Endothelial cell of umbilical vein (primary cell): ENCODE measurements at regions not wholly inside any gene's neighbourhood (a gene's known extent, or its start where the extent isn't known, plus 50 kb on each side); places are given as distances from the start of the nearest gene placed in this dataset.

Experiments
- BruUV-seq: library from RNA; stranded (reverse); fragments of 400-500 nt; replicated peaks from 2 replicates; lab custom pipeline; 2021; lab: Mats Ljungman, UMichigan
- CTCF ChIA-PET: fragments of 300-600, 350-600 bp; sonication (Branson Sonifier 250); formaldehyde crosslinking; loops from one replicate; lab custom pipeline; 2021; ENCODE audit warnings: antibody characterized with exemption, inconsistent platforms; lab: Charles Lee
- POLR2A ChIA-PET: fragments of 300-600, 350-600 bp; sonication (Branson Sonifier 250); formaldehyde crosslinking; loops from one replicate; lab custom pipeline; 2021; ENCODE audit warnings: antibody characterized with exemption, inconsistent platforms; lab: Charles Lee
- DNase-seq: peaks from one replicate; pipeline ENCODE4 v3.0.0-alpha.2; 2011; ENCODE audit warnings: low read depth, low spot score
- FAIRE-seq: peaks from 2 replicates; lab custom pipeline; 2011; peaks lifted over from hg19 to GRCh38; lab: Jason Lieb, UNC
- H2AFZ ChIP-seq: 2 replicates; pipeline ENCODE4 v1.6.0; 2012; ENCODE audit warnings: low read depth, low read length, control low read depth, inconsistent platforms
- H3K27ac ChIP-seq: 2 replicates; pipeline ENCODE4 v1.5.1; 2011; ENCODE audit warnings: low read depth, mild to moderate bottlenecking, control low read depth, low read length, moderate library complexity; ENCODE audit not compliant: insufficient read depth
- H3K27me3 ChIP-seq, 2 experiments: 2 replicates each; pipeline versions ENCODE4 v1.6.0 to v1.6.1; 2011; ENCODE audit warnings: low read length in 2 of 2, mixed read lengths in 1 of 2; ENCODE audit not compliant: control insufficient read depth in 2 of 2, insufficient read depth in 2 of 2
- H3K36me3 ChIP-seq, 2 experiments: 2 replicates in 1 of 2; 3 replicates in 1 of 2; pipeline ENCODE4 v1.5.1; 2011; ENCODE audit warnings: low read length in 2 of 2, mild to moderate bottlenecking in 1 of 2, moderate library complexity in 1 of 2; ENCODE audit not compliant: control insufficient read depth in 2 of 2, insufficient read depth in 2 of 2; ENCODE audit errors: extremely low read depth in 1 of 2
- H3K4me1 ChIP-seq: 3 replicates; pipeline ENCODE4 v1.5.1; 2011; ENCODE audit warnings: mild to moderate bottlenecking, low read length; ENCODE audit not compliant: control insufficient read depth, insufficient read depth; ENCODE audit errors: extremely low read depth
- H3K4me2 ChIP-seq: 2 replicates; pipeline ENCODE4 v1.6.1; 2011; ENCODE audit warnings: low read length, control low read depth, mixed read lengths; ENCODE audit not compliant: insufficient read depth
- H3K4me3 ChIP-seq, 3 experiments: fragments of 200-600 bp in 1 of 3; sonication (generic), shearing (Covaris generic) in 1 of 3; replicated peaks in 1 of 3; 2 replicates each; pipeline ENCODE4 v1.5.1; 2011 to 2016; ENCODE audit warnings: control low read depth in 3 of 3, low read length in 3 of 3, mild to moderate bottlenecking in 2 of 3, inconsistent platforms in 1 of 3, low read depth in 1 of 3, moderate library complexity in 1 of 3; ENCODE audit not compliant: insufficient read depth in 1 of 3
- H3K79me2 ChIP-seq: 2 replicates; pipeline ENCODE4 v1.6.0; 2012; ENCODE audit warnings: low read length, inconsistent platforms; ENCODE audit not compliant: control insufficient read depth, insufficient read depth
- H3K9ac ChIP-seq: replicated peaks from 2 replicates; pipeline ENCODE3; 2011; ENCODE audit warnings: low read length, control low read depth; ENCODE audit not compliant: insufficient read depth; ENCODE audit errors: extremely low read depth
- H3K9me1 ChIP-seq: replicated peaks from 3 replicates; pipeline ENCODE4 v1.6.0; 2011; ENCODE audit warnings: mild to moderate bottlenecking, low read length; ENCODE audit not compliant: control insufficient read depth, insufficient read depth; ENCODE audit errors: extremely low read depth
- H3K9me3 ChIP-seq: replicated peaks from 2 replicates; pipeline ENCODE4 v1.5.1; 2012; ENCODE audit warnings: low read length, inconsistent platforms; ENCODE audit not compliant: control insufficient read depth, insufficient read depth
- H4K20me1 ChIP-seq: replicated peaks from 2 replicates; pipeline ENCODE3; 2011; ENCODE audit warnings: mild to moderate bottlenecking, low read length; ENCODE audit not compliant: control insufficient read depth, insufficient read depth; ENCODE audit errors: extremely low read depth
- CTCF ChIP-seq, 2 donors: IDR thresholded peaks; 1 replicate in 1 of 2; 2 replicates in 1 of 2; pipeline ENCODE4 v1.5.1; 2011; ENCODE audit warnings: low read length in 2 of 2, mild to moderate bottlenecking in 2 of 2, moderate library complexity in 2 of 2, control low read depth in 1 of 2, inconsistent platforms in 1 of 2, low read depth in 1 of 2; ENCODE audit not compliant: insufficient read depth in 1 of 2; ENCODE audit errors: extremely low read depth in 1 of 2
- EZH2 ChIP-seq: IDR thresholded peaks from 2 replicates; pipeline ENCODE4 v1.6.1; 2012; ENCODE audit warnings: borderline replicate concordance, low read depth, mild to moderate bottlenecking, moderate library complexity, low read length, inconsistent platforms; ENCODE audit not compliant: severe bottlenecking
- FOS ChIP-seq: IDR thresholded peaks from 2 replicates; pipeline ENCODE4 v1.6.1; 2011; ENCODE audit warnings: mild to moderate bottlenecking, low read length, moderate library complexity, borderline replicate concordance; ENCODE audit not compliant: insufficient read depth
- GATA2 ChIP-seq: IDR thresholded peaks from 2 replicates; pipeline ENCODE4 v1.7.0; 2011; ENCODE audit warnings: low read depth, mild to moderate bottlenecking, moderate library complexity, mixed read lengths, low read length; ENCODE audit not compliant: insufficient read length, insufficient read depth
- JUN ChIP-seq: IDR thresholded peaks from 2 replicates; pipeline ENCODE4 v1.6.1; 2011; ENCODE audit warnings: borderline replicate concordance, low read depth; ENCODE audit not compliant: insufficient read length, insufficient read depth
- MAX ChIP-seq: IDR thresholded peaks from 2 replicates; pipeline ENCODE4 v1.6.1; 2011; ENCODE audit not compliant: insufficient read depth, insufficient read length
- MYC ChIP-seq: IDR thresholded peaks from one replicate; pipeline ENCODE4 v1.6.1; 2011; ENCODE audit warnings: mild to moderate bottlenecking, low read depth, low read length
- POLR2A ChIP-seq: IDR thresholded peaks from 2 replicates; pipeline ENCODE4 v1.6.1; 2012; ENCODE audit warnings: low read depth, mild to moderate bottlenecking, control low read depth, low read length
- POLR2AphosphoS5 ChIP-seq: IDR thresholded peaks from 2 replicates; pipeline ENCODE4 v1.6.1; 2012; ENCODE audit warnings: low read depth, mild to moderate bottlenecking, control low read depth, low read length, moderate library complexity; ENCODE audit not compliant: insufficient read depth
- dilution Hi-C: fragments of 300-500 bp; cut with MboI; formaldehyde crosslinking; loops from one replicate; pipeline ENCODE4 v1.15.0; 2019; ENCODE audit warnings: low sequenced_read_pairs; ENCODE audit not compliant: extremely low pct_ligation_motif_present
- intact Hi-C: fragments of 100-400 bp; cut with micrococcal nuclease; formaldehyde crosslinking; loops from one replicate; pipeline ENCODE4 v1.10.0; 2022

- BruUV-seq: no TSS peak
- Histone ChIP-seq H2AFZ (no peak overlapping the region), H3K27ac (no peak overlapping the region), H3K9ac (no peak overlapping the region), H3K4me2 (no peak overlapping the region), H3K9me3 (no peaks in the 10 kb centered on the region), H3K9me1 (no peaks in the 10 kb centered on the region), H3K79me2 (no peaks in the 10 kb centered on the region), H3K36me3 (no peaks in the 10 kb centered on the region), H3K27me3 (no peaks in the 10 kb centered on the region), H3K4me3 (no peak overlapping the region), H4K20me1 (no peaks in the 10 kb centered on the region), H3K4me1 (no peaks in the 10 kb centered on the region)
- CTCF ChIA-PET: no interaction called here
- POLR2A ChIA-PET: no interaction called here
- no peak for TF ChIP-seq CTCF (IDR thresholded peaks at IDR 0.05; ENCODE audit: extremely low read depth in 1 of 2, insufficient read depth in 1 of 2, low read depth in 1 of 2, low read length in 2 of 2)
- TF ChIP-seq POLR2A: no peak
- TF ChIP-seq MAX: no peak
- TF ChIP-seq JUN: no peak
- TF ChIP-seq MYC: no peak
- TF ChIP-seq EZH2: no peak
- TF ChIP-seq GATA2: no peak
- no peak for TF ChIP-seq FOS
- no peak for TF ChIP-seq POLR2AphosphoS5
- DNase-seq (no peak), FAIRE-seq (no peak)
- dilution Hi-C loops (no loop called here), intact Hi-C loops (no loop called here)
Measured at GRCh38 chr6:47383360-47383759, 73.7 kb upstream of the TNFRSF21 start.
